SK-N-SH (cell line): ENCODE measurements at regions not wholly inside any gene's neighbourhood (a gene's known extent, or its start where the extent isn't known, plus 50 kb on each side); places are given as distances from the start of the nearest gene placed in this dataset.

ENCODE experiments used
- CTCF ChIA-PET: fragments of 300-600, 350-600 bp; formaldehyde crosslinking; extraction: SDS; loops from one replicate; lab custom pipeline; 2021; lab: Yijun Ruan, JAX
- POLR2A ChIA-PET: fragments of 350-600 bp; sonication (Branson Sonifier 250); formaldehyde crosslinking; extraction: SDS; loops from one replicate; lab custom pipeline; 2020; ENCODE audit warnings: antibody characterized with exemption, inconsistent platforms; lab: Yijun Ruan, JAX
- DNase-seq: peaks from one replicate; pipeline ENCODE4 v3.0.0; 2012
- H2AFZ ChIP-seq: fragments of 200-600 bp; sonication (generic); 2 replicates; pipeline ENCODE4 v1.8.1; 2016; ENCODE audit warnings: antibody characterized with exemption, mild to moderate bottlenecking, low read depth
- H3F3A ChIP-seq: fragments of 200-600 bp; sonication (generic); replicated peaks from 2 replicates; pipeline ENCODE3; 2016; ENCODE audit warnings: antibody characterized with exemption, mild to moderate bottlenecking; ENCODE audit not compliant: insufficient read depth
- H3K27ac ChIP-seq, 2 experiments: fragments of 200-500 bp in 1 of 2; fragments of 200-600 bp in 1 of 2; sonication (Bioruptor generic) in 1 of 2; sonication (generic), shearing (Covaris generic) in 1 of 2; 2 replicates each; pipeline versions ENCODE4 v1.5.1 to v1.6.1; 2014 to 2016; ENCODE audit warnings: low read depth in 2 of 2, inconsistent platforms in 1 of 2, low read length in 1 of 2, mild to moderate bottlenecking in 1 of 2, mixed read lengths in 1 of 2
- H3K27me3 ChIP-seq: fragments of 200-600 bp; sonication (generic), shearing (Covaris generic); 2 replicates; pipeline ENCODE4 v1.6.1; 2016; ENCODE audit warnings: mixed run types; ENCODE audit not compliant: insufficient read depth
- H3K36me3 ChIP-seq, 2 experiments: fragments of 200-500 bp in 1 of 2; fragments of 200-600 bp in 1 of 2; sonication (Bioruptor generic) in 1 of 2; sonication (generic) in 1 of 2; replicated peaks in 1 of 2; 2 replicates each; pipeline versions ENCODE3 to v1.5.1; 2014 to 2016; ENCODE audit warnings: low read length in 1 of 2, mild to moderate bottlenecking in 1 of 2; ENCODE audit not compliant: insufficient read depth in 2 of 2, control insufficient read depth in 1 of 2
- H3K4me1 ChIP-seq, 2 experiments: fragments of 200-500 bp in 1 of 2; fragments of 200-600 bp in 1 of 2; sonication (Bioruptor generic) in 1 of 2; sonication (generic), shearing (Covaris generic) in 1 of 2; 2 replicates each; pipeline versions ENCODE4 v1.5.1 to v1.6.1; 2014 to 2016; ENCODE audit warnings: low read depth in 1 of 2, low read length in 1 of 2, mixed run types in 1 of 2; ENCODE audit not compliant: insufficient read depth in 2 of 2, control insufficient read depth in 1 of 2
- H3K4me2 ChIP-seq: fragments of 200-600 bp; sonication (generic), shearing (Covaris generic); 2 replicates; pipeline ENCODE4 v1.6.1; 2017; ENCODE audit warnings: mixed run types
- H3K4me3 ChIP-seq, 2 experiments: fragments of 200-500 bp in 1 of 2; fragments of 200-600 bp in 1 of 2; sonication (Bioruptor generic) in 1 of 2; sonication (generic), shearing (Covaris generic) in 1 of 2; 2 replicates each; pipeline versions ENCODE4 v1.5.1 to v1.8.1; 2014 to 2016; ENCODE audit warnings: low read depth in 2 of 2, inconsistent platforms in 1 of 2, low read length in 1 of 2, mild to moderate bottlenecking in 1 of 2, mixed read lengths in 1 of 2, moderate library complexity in 1 of 2
- H3K79me2 ChIP-seq: fragments of 200-600 bp; sonication (generic); 2 replicates; pipeline ENCODE4 v1.8.1; 2017; ENCODE audit warnings: mild to moderate bottlenecking; ENCODE audit not compliant: insufficient read depth
- H3K9ac ChIP-seq: fragments of 200-600 bp; sonication (generic); 2 replicates; pipeline ENCODE4 v1.6.1; 2017; ENCODE audit warnings: mixed run types
- H3K9me2 ChIP-seq: fragments of 200-600 bp; sonication (generic); 2 replicates; pipeline ENCODE4 v1.6.1; 2017; ENCODE audit warnings: mixed run types
- H3K9me3 ChIP-seq: fragments of 200-600 bp; sonication (generic); 2 replicates; pipeline ENCODE4 v1.6.1; 2017; ENCODE audit warnings: mixed run types, mild to moderate bottlenecking, moderate library complexity
- H4K20me1 ChIP-seq: fragments of 200-600 bp; sonication (generic); 2 replicates; pipeline ENCODE4 v1.6.1; 2017; ENCODE audit warnings: mild to moderate bottlenecking, mixed run types; ENCODE audit not compliant: insufficient read depth
- ELF1 ChIP-seq: IDR thresholded peaks from 2 replicates; pipeline ENCODE4 v1.4.0; 2012
- EP300 ChIP-seq, 2 experiments: IDR thresholded peaks; 2 replicates each; pipeline versions ENCODE4 v1.4.0 to v1.6.1; 2012; ENCODE audit warnings: borderline replicate concordance in 1 of 2, low read depth in 1 of 2, low read length in 1 of 2
- EZH2phosphoT487 ChIP-seq: fragments of 200-600 bp; sonication (generic); IDR thresholded peaks from 2 replicates; pipeline ENCODE4 v1.6.1; 2017; ENCODE audit warnings: low read depth, mixed run types, mild to moderate bottlenecking, antibody characterized with exemption, moderate library complexity, borderline replicate concordance
- FOSL2 ChIP-seq: IDR thresholded peaks from 2 replicates; pipeline ENCODE4 v1.4.0; 2012; ENCODE audit warnings: low read depth, mild to moderate bottlenecking, moderate library complexity, borderline replicate concordance
- GABPA ChIP-seq: IDR thresholded peaks from 2 replicates; pipeline ENCODE4 v1.4.0; 2012; ENCODE audit warnings: low read depth, mild to moderate bottlenecking
- GATA2 ChIP-seq: sonication (generic); formaldehyde crosslinking; IDR thresholded peaks from 2 replicates; pipeline ENCODE4 v1.5.0; 2020; ENCODE audit warnings: mild to moderate bottlenecking, missing genetic modification reagents
- JUND ChIP-seq: IDR thresholded peaks from 2 replicates; pipeline ENCODE4 v1.4.0; 2012
- RAD21 ChIP-seq: IDR thresholded peaks from 2 replicates; pipeline ENCODE4 v1.6.1; 2012; ENCODE audit warnings: mild to moderate bottlenecking, low read length
- RCOR1 ChIP-seq: fragments of 150-350 bp; IDR thresholded peaks from 2 replicates; pipeline ENCODE4 v1.6.1; 2017; ENCODE audit warnings: antibody characterized with exemption, low read length
- RFX5 ChIP-seq: IDR thresholded peaks from 2 replicates; pipeline ENCODE4 v1.6.1; 2012; ENCODE audit warnings: mild to moderate bottlenecking, improper control_type of control experiment, low read length
- TCF12 ChIP-seq: IDR thresholded peaks from 2 replicates; pipeline ENCODE4 v1.4.0; 2012
- TEAD4 ChIP-seq: IDR thresholded peaks from 2 replicates; pipeline ENCODE4 v1.4.0; 2012; ENCODE audit warnings: mild to moderate bottlenecking, borderline replicate concordance; ENCODE audit not compliant: insufficient read depth
- USF2 ChIP-seq: fragments of 150-350 bp; IDR thresholded peaks from 2 replicates; pipeline ENCODE4 v1.6.1; 2017; ENCODE audit warnings: antibody characterized with exemption, low read length, low read depth, borderline replicate concordance
- WGBS: methylation state at CpG from one replicate; pipeline ENCODE4 v1.1.6; 2017; ENCODE audit warnings: low lambda C conversion rate; 5-methylcytosine and 5-hydroxymethylcytosine counted together
- TF ChIP-seq, protein P1 (sequence below): fragments of 200-600 bp; sonication (generic); IDR thresholded peaks from 2 replicates; pipeline ENCODE4 v1.6.1; 2017; ENCODE audit warnings: antibody characterized with exemption, mild to moderate bottlenecking, moderate library complexity
- TF ChIP-seq, protein P2 (sequence below): IDR thresholded peaks from 2 replicates; pipeline ENCODE4 v1.6.1; 2012; ENCODE audit warnings: mild to moderate bottlenecking, low read depth, low read length, moderate library complexity
- TF ChIP-seq, protein P3 (sequence below): IDR thresholded peaks from 2 replicates; pipeline ENCODE4 v1.4.0; 2012; ENCODE audit warnings: low read depth
- TF ChIP-seq, protein P4 (sequence below): IDR thresholded peaks from 2 replicates; pipeline ENCODE4 v1.4.0; 2012; ENCODE audit warnings: low read depth, borderline replicate concordance

- Histone ChIP-seq H4K20me1 (peaks cover 7% of the 10 kb centered on the region; the same call in 1 of the 2 replicates), H3F3A (peaks cover 4% of the 10 kb centered on the region), H3K9me3 (no peaks in the 10 kb centered on the region), H3K4me3 (no peak overlapping the region), H3K79me2 (peaks cover 41% of the 10 kb centered on the region), H2AFZ (no peak overlapping the region), H3K4me2 (no peak overlapping the region), H3K27me3 (no peaks in the 10 kb centered on the region), H3K4me1 (peaks cover 0 to 11% of the 10 kb centered on the region in 2 experiments; a peak in 2 of 4 replicates), H3K9ac (no peak overlapping the region), H3K36me3 (peaks cover 0 to 3% of the 10 kb centered on the region in 2 experiments), H3K27ac (no peak overlapping the region), H3K9me2 (no peaks in the 10 kb centered on the region)
- 97% methylated on average over 3 of the region's 3 CpGs for WGBS
- CTCF ChIA-PET: interaction anchor here (0.6 to 1.6 kb wide), 3 partner anchors 11 to 58 kb away, joined by 3 to 6 read pairs (median 3); no protein-coding TSS in a partner anchor
- POLR2A ChIA-PET: no interaction called here
- no peak for TF ChIP-seq RFX5
- no peak for TF ChIP-seq ELF1
- TF ChIP-seq RAD21: no peak
- TF ChIP-seq TCF12: no peak
- TF ChIP-seq, protein P1, sequence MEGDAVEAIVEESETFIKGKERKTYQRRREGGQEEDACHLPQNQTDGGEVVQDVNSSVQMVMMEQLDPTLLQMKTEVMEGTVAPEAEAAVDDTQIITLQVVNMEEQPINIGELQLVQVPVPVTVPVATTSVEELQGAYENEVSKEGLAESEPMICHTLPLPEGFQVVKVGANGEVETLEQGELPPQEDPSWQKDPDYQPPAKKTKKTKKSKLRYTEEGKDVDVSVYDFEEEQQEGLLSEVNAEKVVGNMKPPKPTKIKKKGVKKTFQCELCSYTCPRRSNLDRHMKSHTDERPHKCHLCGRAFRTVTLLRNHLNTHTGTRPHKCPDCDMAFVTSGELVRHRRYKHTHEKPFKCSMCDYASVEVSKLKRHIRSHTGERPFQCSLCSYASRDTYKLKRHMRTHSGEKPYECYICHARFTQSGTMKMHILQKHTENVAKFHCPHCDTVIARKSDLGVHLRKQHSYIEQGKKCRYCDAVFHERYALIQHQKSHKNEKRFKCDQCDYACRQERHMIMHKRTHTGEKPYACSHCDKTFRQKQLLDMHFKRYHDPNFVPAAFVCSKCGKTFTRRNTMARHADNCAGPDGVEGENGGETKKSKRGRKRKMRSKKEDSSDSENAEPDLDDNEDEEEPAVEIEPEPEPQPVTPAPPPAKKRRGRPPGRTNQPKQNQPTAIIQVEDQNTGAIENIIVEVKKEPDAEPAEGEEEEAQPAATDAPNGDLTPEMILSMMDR: no peak
- TF ChIP-seq EZH2phosphoT487: no peak
- TF ChIP-seq, protein P2, sequence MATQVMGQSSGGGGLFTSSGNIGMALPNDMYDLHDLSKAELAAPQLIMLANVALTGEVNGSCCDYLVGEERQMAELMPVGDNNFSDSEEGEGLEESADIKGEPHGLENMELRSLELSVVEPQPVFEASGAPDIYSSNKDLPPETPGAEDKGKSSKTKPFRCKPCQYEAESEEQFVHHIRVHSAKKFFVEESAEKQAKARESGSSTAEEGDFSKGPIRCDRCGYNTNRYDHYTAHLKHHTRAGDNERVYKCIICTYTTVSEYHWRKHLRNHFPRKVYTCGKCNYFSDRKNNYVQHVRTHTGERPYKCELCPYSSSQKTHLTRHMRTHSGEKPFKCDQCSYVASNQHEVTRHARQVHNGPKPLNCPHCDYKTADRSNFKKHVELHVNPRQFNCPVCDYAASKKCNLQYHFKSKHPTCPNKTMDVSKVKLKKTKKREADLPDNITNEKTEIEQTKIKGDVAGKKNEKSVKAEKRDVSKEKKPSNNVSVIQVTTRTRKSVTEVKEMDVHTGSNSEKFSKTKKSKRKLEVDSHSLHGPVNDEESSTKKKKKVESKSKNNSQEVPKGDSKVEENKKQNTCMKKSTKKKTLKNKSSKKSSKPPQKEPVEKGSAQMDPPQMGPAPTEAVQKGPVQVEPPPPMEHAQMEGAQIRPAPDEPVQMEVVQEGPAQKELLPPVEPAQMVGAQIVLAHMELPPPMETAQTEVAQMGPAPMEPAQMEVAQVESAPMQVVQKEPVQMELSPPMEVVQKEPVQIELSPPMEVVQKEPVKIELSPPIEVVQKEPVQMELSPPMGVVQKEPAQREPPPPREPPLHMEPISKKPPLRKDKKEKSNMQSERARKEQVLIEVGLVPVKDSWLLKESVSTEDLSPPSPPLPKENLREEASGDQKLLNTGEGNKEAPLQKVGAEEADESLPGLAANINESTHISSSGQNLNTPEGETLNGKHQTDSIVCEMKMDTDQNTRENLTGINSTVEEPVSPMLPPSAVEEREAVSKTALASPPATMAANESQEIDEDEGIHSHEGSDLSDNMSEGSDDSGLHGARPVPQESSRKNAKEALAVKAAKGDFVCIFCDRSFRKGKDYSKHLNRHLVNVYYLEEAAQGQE: no peak
- TF ChIP-seq TEAD4: no peak
- no peak for TF ChIP-seq FOSL2
- no peak for TF ChIP-seq USF2
- TF ChIP-seq EP300 (IDR thresholded peaks at IDR 0.05; ENCODE audit: borderline replicate concordance in 1 of 2, low read depth in 1 of 2, low read length in 1 of 2): no peak
- TF ChIP-seq, protein P3, sequence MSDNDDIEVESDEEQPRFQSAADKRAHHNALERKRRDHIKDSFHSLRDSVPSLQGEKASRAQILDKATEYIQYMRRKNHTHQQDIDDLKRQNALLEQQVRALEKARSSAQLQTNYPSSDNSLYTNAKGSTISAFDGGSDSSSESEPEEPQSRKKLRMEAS: no peak
- no peak for TF ChIP-seq GATA2 (CRISPR knock-in tag)
- no peak for TF ChIP-seq RCOR1
- TF ChIP-seq, protein P4, sequence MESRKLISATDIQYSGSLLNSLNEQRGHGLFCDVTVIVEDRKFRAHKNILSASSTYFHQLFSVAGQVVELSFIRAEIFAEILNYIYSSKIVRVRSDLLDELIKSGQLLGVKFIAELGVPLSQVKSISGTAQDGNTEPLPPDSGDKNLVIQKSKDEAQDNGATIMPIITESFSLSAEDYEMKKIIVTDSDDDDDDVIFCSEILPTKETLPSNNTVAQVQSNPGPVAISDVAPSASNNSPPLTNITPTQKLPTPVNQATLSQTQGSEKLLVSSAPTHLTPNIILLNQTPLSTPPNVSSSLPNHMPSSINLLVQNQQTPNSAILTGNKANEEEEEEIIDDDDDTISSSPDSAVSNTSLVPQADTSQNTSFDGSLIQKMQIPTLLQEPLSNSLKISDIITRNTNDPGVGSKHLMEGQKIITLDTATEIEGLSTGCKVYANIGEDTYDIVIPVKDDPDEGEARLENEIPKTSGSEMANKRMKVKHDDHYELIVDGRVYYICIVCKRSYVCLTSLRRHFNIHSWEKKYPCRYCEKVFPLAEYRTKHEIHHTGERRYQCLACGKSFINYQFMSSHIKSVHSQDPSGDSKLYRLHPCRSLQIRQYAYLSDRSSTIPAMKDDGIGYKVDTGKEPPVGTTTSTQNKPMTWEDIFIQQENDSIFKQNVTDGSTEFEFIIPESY: no peak
- no peak for TF ChIP-seq GABPA
- no peak for TF ChIP-seq JUND
- no peak for DNase-seq
These were observed 94.5 kb downstream of the KLF12 start for GRCh38 chr13:74039667-74040066.
